Lung (tissue), 11 donors: ENCODE measurements at regions not wholly inside any gene's neighbourhood (a gene's known extent, or its start where the extent isn't known, plus 50 kb on each side); places are given as distances from the start of the nearest gene placed in this dataset.

ENCODE experiments used
- ATAC-seq: fragments of 200-7000 bp; cut with Tn5 transposase; one replicate; pipeline ENCODE4 v1.9.1; 2020; ENCODE audit warnings: moderate number of reproducible peaks; ENCODE audit not compliant: insufficient read depth, low FRiP score
- DNase-seq, 3 donors: peaks; one replicate each; pipeline ENCODE4 v3.0.0-alpha.2; 2013 to 2017
- H3K27ac ChIP-seq, 2 donors: one replicate each; pipeline ENCODE4 v1.5.1; 2013; ENCODE audit warnings: mild to moderate bottlenecking in 2 of 2, moderate library complexity in 2 of 2, control low read depth in 1 of 2, inconsistent platforms in 1 of 2, low read depth in 1 of 2, low read length in 1 of 2
- H3K27me3 ChIP-seq, 3 donors: one replicate each; pipeline ENCODE4 v1.5.1; 2013; ENCODE audit warnings: low read length in 2 of 3; ENCODE audit not compliant: control insufficient read depth in 3 of 3, insufficient read depth in 3 of 3
- H3K36me3 ChIP-seq, 4 donors: one replicate each; pipeline ENCODE4 v1.5.1; 2013; ENCODE audit warnings: low read length in 4 of 4, mild to moderate bottlenecking in 1 of 4, moderate library complexity in 1 of 4; ENCODE audit not compliant: control insufficient read depth in 4 of 4, insufficient read depth in 4 of 4
- H3K4me1 ChIP-seq, 5 donors: one replicate each; pipeline ENCODE4 v1.5.1; 2013; ENCODE audit warnings: low read length in 5 of 5, mild to moderate bottlenecking in 2 of 5, moderate library complexity in 1 of 5; ENCODE audit not compliant: control insufficient read depth in 5 of 5, insufficient read depth in 5 of 5
- H3K4me3 ChIP-seq: one replicate; pipeline ENCODE4 v1.5.1; 2013; ENCODE audit warnings: mild to moderate bottlenecking, control low read depth, moderate library complexity
- H3K9ac ChIP-seq, 2 donors: one replicate each; pipeline ENCODE4 v1.5.1; 2013; ENCODE audit warnings: low read length in 2 of 2, control low read depth in 1 of 2; ENCODE audit not compliant: insufficient read depth in 1 of 2
- H3K9me3 ChIP-seq, 4 donors: one replicate each; pipeline ENCODE4 v1.5.1; 2013; ENCODE audit warnings: low read length in 3 of 4, mild to moderate bottlenecking in 1 of 4, moderate library complexity in 1 of 4; ENCODE audit not compliant: control insufficient read depth in 4 of 4, insufficient read depth in 3 of 4
- CTCF ChIP-seq: IDR thresholded peaks from 2 replicates; pipeline ENCODE4 v1.5.1; 2012; ENCODE audit warnings: mild to moderate bottlenecking; ENCODE audit errors: control extremely low read depth, extremely low read depth
- WGBS, 2 donors: extraction: QIAGEN DNeasy Blood & Tissue Kit; methylation state at CpG; one replicate each; pipeline ENCODE4 v1.1.7; 2013; 5-methylcytosine and 5-hydroxymethylcytosine counted together
- donor health status: control.
- donor health status: control.
- donor health status: Bipolar disorder and iron deficiency.
- donor health status: healthy.
- donor health status: DM: yes; HTN: yes; CAD: no.

GRCh38 chr17:70795620-70796019 is 626.3 kb downstream of the KCNJ2 start:
- no peak overlapping the region for H3K9ac ChIP-seq
- no peak for TF ChIP-seq CTCF

GRCh38 chr17:70796757-70797156 is 627.4 kb downstream of the KCNJ2 start:
- Histone ChIP-seq H3K27me3 (no peaks in the 10 kb centered on the region), H3K36me3 (no peaks in the 10 kb centered on the region), H3K4me3 (no peak overlapping the region), H3K9ac (no peak overlapping the region), H3K9me3 (no peaks in the 10 kb centered on the region), H3K4me1 (peaks cover 0 to 7% (median 0%) of the 10 kb centered on the region in 5 donors), H3K27ac (no peak overlapping the region)
- no peak for TF ChIP-seq CTCF
- no peak for ATAC-seq
- 62 to 69% methylated on average over 4 of the region's 4 CpGs for WGBS, 2 donors
- no peak for DNase-seq

More at GRCh38 chr17:70795620-70796019, 626.3 kb downstream of the KCNJ2 start:
- Histone ChIP-seq H3K4me3 (no peak overlapping the region), H3K27me3 (no peaks in the 10 kb centered on the region), H3K9me3 (no peaks in the 10 kb centered on the region), H3K4me1 (peaks cover 0 to 7% (median 0%) of the 10 kb centered on the region in 5 donors), H3K27ac (no peak overlapping the region), H3K36me3 (no peaks in the 10 kb centered on the region)
- no peak for DNase-seq
- no peak for ATAC-seq
- 89 to 91% methylated on average over 2 of the region's 2 CpGs for WGBS, 2 donors

GRCh38 chr17:70797166-70797565 is 627.8 kb downstream of the KCNJ2 start:
- H3K27ac ChIP-seq = no peak overlapping the region
- no peaks in the 10 kb centered on the region for H3K36me3 ChIP-seq
- peaks cover 0 to 7% (median 0%) of the 10 kb centered on the region in 5 donors for H3K4me1 ChIP-seq
- no peaks in the 10 kb centered on the region for H3K9me3 ChIP-seq
- ATAC-seq (no peak), DNase-seq (no peak)
- WGBS, 2 donors = 52 to 65% methylated on average over 5 of the region's 5 CpGs
- TF ChIP-seq CTCF = no peak
- H3K27me3 ChIP-seq = no peaks in the 10 kb centered on the region
- no peak overlapping the region for H3K9ac ChIP-seq
- no peak overlapping the region for H3K4me3 ChIP-seq

GRCh38 chr17:70804161-70804560 is 634.8 kb downstream of the KCNJ2 start:
- no peaks in the 10 kb centered on the region for H3K9me3 ChIP-seq
- no peak for DNase-seq
- no peak for ATAC-seq

More at GRCh38 chr17:70804161-70804560, 634.8 kb downstream of the KCNJ2 start:
- H3K27me3 ChIP-seq = no peaks in the 10 kb centered on the region
- no peak overlapping the region for H3K4me3 ChIP-seq
- H3K4me1 ChIP-seq = no peaks in the 10 kb centered on the region
- H3K27ac ChIP-seq = no peak overlapping the region
- no peaks in the 10 kb centered on the region for H3K36me3 ChIP-seq
- no peak overlapping the region for H3K9ac ChIP-seq
- TF ChIP-seq CTCF = no peak
